Suppressor macrophage treated with lipopolysaccharide for 4 hours (primary cell): ENCODE measurements at regions not wholly inside any gene's neighbourhood (a gene's known extent, or its start where the extent isn't known, plus 50 kb on each side); places are given as distances from the start of the nearest gene placed in this dataset.
"Not testable (repeated sequence)": the region's sequence is repeated elsewhere in the genome, so short reads cannot be mapped to it uniquely, and the experiment has no call there.

ENCODE experiments used
- DNase-seq: peaks from one replicate; pipeline ENCODE4 v3.0.0-alpha.2; 2020

GRCh38 chr9:113665064-113665463 is 201.5 kb downstream of the RGS3 start:
- DNase-seq, result no peak

GRCh38 chr9:113665756-113666155 is 202.2 kb downstream of the RGS3 start:
- no peak for DNase-seq

- no peak for DNase-seq
Observed at GRCh38 chr9:113668061-113668460, 204.5 kb downstream of the RGS3 start.

- peak; percentile 44 for DNase-seq
Observed at GRCh38 chr9:113669522-113670115, 206.1 kb downstream of the RGS3 start.

GRCh38 chr9:113673726-113674125 is 202.4 kb upstream of the ZNF618 start:
- DNase-seq, result no peak

GRCh38 chr9:113674436-113674835 is 201.7 kb upstream of the ZNF618 start:
- no peak for DNase-seq

- peak; percentile 88 for DNase-seq
Observed at GRCh38 chr9:113675475-113675941, 200.6 kb upstream of the ZNF618 start.

GRCh38 chr9:113677057-113677456 is 199.1 kb upstream of the ZNF618 start:
- no peak for DNase-seq

GRCh38 chr9:113677569-113677968 is 198.5 kb upstream of the ZNF618 start:
- no peak for DNase-seq

- DNase-seq, result no peak
Observed at GRCh38 chr9:113678119-113678858, 197.8 kb upstream of the ZNF618 start.

GRCh38 chr9:113678859-113679256 is 197.3 kb upstream of the ZNF618 start:
- DNase-seq, result no peak

GRCh38 chr9:113682297-113682771 is 193.8 kb upstream of the ZNF618 start:
- DNase-seq, result peak; percentile 69

- DNase-seq, result not testable (repeated sequence)
Observed at GRCh38 chr9:113685636-113686035, 190.5 kb upstream of the ZNF618 start.

- no peak for DNase-seq
Observed at GRCh38 chr9:113687107-113687679, 188.9 kb upstream of the ZNF618 start.

- no peak for DNase-seq
Observed at GRCh38 chr9:113687680-113688371, 188.3 kb upstream of the ZNF618 start.

- no peak for DNase-seq
Observed at GRCh38 chr9:113690055-113690740, 185.9 kb upstream of the ZNF618 start.

GRCh38 chr9:113692256-113692655 is 183.9 kb upstream of the ZNF618 start:
- no peak for DNase-seq

GRCh38 chr9:113694912-113695311 is 181.2 kb upstream of the ZNF618 start:
- no peak for DNase-seq

- no peak for DNase-seq
Observed at GRCh38 chr9:113695440-113695851, 180.7 kb upstream of the ZNF618 start.

GRCh38 chr9:113695901-113696300 is 180.2 kb upstream of the ZNF618 start:
- DNase-seq, result no peak

GRCh38 chr9:113701774-113702755 is 174.0 kb upstream of the ZNF618 start:
- DNase-seq, result no peak
